HG02759 (cell line): ENCODE measurements at regions not wholly inside any gene's neighbourhood (a gene's known extent, or its start where the extent isn't known, plus 50 kb on each side); places are given as distances from the start of the nearest gene placed in this dataset.

Experiments
- ATAC-seq: cut with Tn5 transposase; IDR thresholded peaks from one replicate; pipeline ENCODE4 v1.9.1; 2021; ENCODE audit warnings: mild to moderate bottlenecking, moderate library complexity; ENCODE audit not compliant: unreplicated experiment

GRCh38 chr1:229950908-229951307 is 116.1 kb upstream of the GALNT2 start:
- no peak for ATAC-seq

DNA sequence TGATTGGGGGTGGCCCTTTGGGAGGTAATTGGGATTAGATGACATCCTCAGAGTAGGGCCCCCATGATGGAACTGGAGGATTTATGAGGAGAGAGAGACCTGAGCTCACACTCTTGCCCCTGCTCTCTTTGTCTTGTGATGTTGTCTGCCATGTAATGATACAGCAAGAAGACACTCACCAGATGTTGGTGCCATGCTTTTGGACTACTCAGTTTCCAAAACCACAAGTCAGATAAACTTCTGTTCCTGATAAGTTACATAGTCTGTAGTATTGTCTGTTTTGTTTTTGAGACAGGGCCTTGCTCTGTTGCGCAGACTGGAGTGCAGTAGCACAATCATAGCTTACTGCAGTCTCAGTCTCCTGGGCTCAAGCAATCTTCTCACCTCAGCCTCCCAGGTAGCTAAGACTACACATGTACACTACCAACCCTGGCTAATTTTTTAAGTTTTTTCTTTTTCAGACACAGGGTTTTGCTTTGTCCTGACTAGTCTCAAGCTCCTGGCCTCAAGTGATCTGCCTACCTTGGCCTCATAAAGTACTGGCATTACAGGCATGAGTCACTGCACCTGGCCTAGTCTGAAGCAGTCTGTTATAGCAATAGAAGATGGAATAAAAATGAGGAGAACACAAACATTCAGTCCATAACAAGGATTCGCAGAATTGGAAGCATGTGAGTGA is 115.0 kb upstream of the GALNT2 start:
- ATAC-seq, result no peak

GRCh38 chr1:229952670-229953520 is 114.1 kb upstream of the GALNT2 start:
- ATAC-seq, result no peak

DNA sequence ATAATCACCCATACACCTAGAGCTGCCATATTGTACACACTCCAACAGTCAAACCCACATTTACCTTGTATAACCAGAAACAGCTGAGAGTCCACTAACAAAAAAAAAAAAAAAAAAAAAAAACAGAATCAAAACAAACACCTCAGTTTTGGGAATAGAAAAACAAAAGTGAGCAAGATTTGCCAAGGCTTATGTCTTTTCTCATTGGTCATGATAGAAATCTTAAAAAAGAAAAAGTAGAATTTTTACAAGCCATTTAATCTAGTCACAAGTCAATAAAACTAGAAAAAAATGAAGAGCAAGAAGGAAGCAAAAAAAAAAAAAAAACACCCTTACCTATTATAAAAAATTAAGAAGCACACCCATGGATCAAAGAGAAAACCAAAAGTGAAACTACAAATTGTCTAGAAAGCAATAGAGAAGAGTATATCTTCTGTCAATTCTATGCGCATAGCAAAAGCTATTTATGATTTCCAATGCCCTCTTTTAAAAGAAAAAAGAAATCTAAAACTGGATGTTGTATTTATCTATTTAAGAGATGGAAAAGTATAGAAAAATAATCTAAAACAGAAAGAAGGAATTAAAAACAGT is 113.2 kb upstream of the GALNT2 start:
- no peak for ATAC-seq

GRCh38 chr1:229964281-229964680 is 102.8 kb upstream of the GALNT2 start:
- no peak for ATAC-seq

DNA sequence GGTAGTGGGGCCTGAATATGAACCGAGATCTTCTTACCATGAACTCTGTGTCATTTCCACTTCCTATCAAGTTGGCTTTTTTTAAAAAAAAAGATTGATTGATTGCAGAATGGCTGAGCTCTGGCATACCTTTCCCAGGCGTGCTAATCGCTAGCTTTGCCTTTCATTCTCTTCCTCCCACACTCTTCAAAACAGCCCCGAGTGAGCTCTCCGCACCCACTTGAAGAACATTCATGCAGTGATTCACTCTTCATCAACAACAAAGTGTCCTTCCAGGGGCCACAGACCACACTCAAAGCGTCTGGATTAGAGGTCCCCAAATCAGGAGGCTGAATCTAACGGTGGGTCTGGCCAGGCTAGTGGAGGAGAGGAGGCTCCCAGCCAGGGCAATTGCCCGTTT is 96.3 kb upstream of the GALNT2 start:
- ATAC-seq, result no peak

- ATAC-seq, result no peak
Measured at GRCh38 chr1:229971141-229971540, 95.9 kb upstream of the GALNT2 start.

GRCh38 chr1:229972600-229973296 is 94.3 kb upstream of the GALNT2 start:
- no peak for ATAC-seq

GRCh38 chr1:229973297-229973612 is 93.8 kb upstream of the GALNT2 start:
- ATAC-seq, result no peak

GRCh38 chr1:229975047-229975446 is 92.0 kb upstream of the GALNT2 start:
- no peak for ATAC-seq

- no peak for ATAC-seq
Measured at GRCh38 chr1:229980009-229980408, 87.0 kb upstream of the GALNT2 start.

DNA sequence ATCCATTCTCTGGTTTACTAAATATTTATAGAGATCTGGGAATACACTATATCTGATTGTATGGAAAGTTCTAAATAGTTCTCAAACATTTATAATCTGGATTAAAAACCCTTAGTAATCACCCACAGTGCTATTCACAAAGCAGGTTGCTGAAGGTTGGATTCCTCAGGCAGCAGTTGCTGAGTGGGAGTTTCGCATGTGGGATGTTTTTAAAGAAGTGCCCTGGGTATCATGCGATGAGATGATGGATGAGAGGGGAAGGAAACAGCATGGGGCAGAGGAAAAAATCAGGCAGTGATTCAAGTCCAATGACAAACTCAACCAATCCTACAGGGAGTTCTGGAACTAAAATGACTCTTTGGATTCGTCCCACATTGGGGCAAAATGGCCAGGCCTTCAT is 85.3 kb upstream of the GALNT2 start:
- no peak for ATAC-seq

DNA sequence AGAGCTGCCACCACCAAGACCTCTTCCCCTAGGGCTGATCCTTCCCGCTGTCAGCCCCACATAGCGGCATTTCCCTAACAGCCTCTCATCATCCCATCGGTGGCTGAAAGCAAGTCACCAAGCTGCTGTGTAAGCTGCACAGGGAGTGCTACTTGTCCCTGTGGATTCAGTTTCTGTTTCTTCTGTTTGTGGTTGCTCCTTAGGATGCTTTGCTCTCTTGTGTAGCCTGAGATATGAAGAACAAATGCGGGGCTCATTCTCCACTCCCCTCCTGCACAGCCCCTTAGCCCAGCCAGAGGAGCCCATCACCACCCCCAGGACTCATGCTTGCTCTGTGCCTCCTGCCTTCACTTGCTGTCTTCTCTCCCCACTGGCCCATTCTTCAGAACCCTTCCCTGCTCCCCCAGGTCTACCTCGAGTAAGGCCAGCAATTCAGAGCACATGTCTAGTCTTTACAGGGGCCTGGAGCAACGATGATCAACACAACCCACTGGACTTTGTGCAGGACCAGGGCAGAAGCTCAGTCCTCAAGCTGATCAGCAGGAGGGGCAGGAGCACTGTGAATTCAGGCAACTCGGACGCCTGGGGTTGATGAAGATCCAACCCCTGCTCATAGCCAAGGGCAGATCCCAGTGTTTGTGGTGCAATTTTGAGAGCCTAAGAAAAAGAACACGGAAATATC is 82.6 kb upstream of the GALNT2 start:
- no peak for ATAC-seq

DNA sequence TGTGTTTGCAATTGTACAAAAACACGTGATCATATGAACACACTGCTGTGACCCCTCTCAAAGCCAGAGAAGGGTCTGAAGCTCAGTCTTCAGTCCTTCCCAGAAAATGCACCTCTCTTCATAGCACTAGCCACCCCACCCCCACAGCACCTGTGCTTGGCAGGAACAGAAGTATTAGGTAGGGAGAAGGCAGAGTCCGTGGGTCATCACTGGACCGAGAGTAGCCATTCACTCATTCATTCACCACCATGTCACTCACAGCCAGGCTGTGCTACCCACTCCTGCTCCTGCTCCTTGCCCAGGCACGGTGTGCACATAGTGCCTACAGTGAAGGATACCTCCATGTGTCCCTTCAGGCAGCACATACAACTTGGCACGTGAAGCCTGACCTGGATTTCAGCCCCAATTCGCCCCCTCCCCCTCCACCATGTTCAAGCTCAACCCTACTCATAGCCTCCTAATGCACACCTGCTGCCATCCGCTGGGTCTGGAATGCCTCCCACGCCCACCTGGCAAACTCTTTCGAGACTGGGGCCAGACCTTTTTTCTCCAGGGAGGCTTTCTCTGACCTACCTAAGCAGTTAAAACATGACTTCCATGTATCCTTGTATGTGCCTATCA is 81.9 kb upstream of the GALNT2 start:
- ATAC-seq, result no peak

- no peak for ATAC-seq
Measured at GRCh38 chr1:229985613-229986010, 81.4 kb upstream of the GALNT2 start.

DNA sequence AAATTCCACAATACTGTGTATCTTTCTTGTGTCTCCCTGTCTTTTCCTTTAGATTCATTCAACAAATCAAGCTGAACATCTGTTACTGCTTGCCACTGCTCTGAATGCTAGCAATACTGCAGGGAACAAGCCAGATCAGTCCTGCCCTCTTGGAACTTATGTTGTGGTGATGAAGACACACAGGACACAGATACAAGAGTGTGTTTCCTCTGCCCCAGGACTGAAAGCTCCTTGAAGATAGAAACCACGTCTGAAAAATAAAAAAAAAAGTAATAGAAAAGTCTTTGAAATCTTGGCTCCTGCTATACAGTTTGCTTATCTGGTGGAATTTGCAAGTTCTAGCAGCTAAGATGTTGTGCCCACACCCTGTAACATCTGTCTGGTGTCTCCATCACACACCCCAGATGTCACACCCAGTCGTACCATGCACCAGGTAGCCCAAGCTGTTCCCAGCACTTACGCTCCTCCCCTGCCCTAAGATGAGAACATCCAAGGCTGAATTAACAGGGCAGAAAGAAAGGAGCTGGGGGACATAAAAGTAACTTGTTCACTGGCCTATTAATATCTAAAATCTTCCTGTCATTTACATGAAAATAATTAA is 80.2 kb upstream of the GALNT2 start:
- no peak for ATAC-seq

GRCh38 chr1:229987953-229988352 is 79.1 kb upstream of the GALNT2 start:
- no peak for ATAC-seq

DNA sequence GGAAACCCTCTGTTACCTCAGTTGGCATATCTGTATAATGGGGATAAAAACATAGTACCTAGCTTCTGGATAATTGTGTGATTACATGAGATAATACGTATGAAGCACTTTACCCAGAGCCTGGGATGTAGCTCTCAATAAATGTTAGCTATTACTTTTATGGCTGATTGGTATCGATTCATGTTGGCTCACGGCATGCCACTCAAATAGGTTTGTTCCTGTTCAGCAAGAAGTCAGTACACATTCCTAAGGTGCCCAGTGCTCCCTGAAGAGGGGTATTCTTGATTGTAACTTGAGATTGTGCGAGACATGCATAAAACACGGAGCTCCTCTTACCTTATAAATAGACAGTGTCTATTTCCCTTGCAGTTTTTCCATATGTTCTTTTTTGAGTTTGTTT is 78.5 kb upstream of the GALNT2 start:
- no peak for ATAC-seq

DNA sequence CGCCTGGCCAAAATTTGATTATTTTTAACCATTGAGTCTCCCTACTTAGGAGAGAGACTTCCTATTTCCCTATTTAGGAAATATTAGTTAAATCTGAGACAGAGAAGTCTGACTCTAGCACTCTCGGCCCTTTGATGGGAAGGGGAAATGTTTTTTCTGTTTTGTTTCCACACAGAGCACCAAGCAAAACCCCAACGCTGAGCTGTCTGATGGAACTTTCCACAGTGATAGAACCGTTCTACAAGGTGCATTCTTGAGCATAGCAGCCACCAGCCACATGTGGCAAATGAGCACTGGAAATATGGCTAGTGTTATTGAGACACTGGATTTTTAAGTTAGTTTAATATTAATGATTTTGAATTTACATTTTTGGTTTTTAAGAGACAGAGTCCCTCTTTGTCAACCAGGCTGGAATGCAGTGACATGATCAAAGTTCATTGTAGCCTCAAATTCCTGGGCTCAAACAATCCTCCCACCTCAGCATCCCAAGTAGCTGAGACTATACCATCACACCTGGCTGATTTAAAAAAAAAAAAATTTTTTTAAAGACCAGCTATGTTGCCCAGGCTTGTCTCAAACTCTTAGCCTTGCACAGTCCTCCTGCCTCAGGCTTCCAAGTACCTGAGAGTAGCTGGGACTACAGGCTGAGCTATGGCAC is 77.3 kb upstream of the GALNT2 start:
- no peak for ATAC-seq

DNA sequence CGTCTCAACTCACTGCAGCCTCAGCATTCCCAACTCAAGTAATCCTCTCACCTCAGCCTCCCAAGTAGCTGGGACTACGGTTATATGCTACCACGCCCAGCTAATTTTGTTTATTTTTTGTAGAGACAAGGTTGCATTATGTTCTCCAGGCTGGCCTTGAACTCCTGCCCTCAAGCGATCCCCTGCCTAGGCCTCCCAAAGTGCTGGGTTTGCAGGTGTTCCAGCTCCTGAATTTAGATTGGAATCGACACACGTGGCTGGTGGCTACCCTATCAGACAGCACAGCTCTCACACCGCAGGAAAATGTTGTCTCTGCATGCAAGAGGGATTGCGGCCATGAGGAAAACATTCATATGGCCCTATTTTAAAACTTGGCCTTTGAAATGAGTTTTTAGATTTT is 76.7 kb upstream of the GALNT2 start:
- no peak for ATAC-seq
